Lung (tissue), 11 donors: ENCODE measurements at regions not wholly inside any gene's neighbourhood (a gene's known extent, or its start where the extent isn't known, plus 50 kb on each side); places are given as distances from the start of the nearest gene placed in this dataset.
"Not testable (repeated sequence)": the region's sequence is repeated elsewhere in the genome, so short reads cannot be mapped to it uniquely, and the experiment has no call there.

ENCODE experiments used
- ATAC-seq: fragments of 200-7000 bp; cut with Tn5 transposase; one replicate; pipeline ENCODE4 v1.9.1; 2020; ENCODE audit warnings: moderate number of reproducible peaks; ENCODE audit not compliant: insufficient read depth, low FRiP score
- DNase-seq, 3 donors: peaks; one replicate each; pipeline ENCODE4 v3.0.0-alpha.2; 2013 to 2017
- H3K27ac ChIP-seq, 2 donors: one replicate each; pipeline ENCODE4 v1.5.1; 2013; ENCODE audit warnings: mild to moderate bottlenecking in 2 of 2, moderate library complexity in 2 of 2, control low read depth in 1 of 2, inconsistent platforms in 1 of 2, low read depth in 1 of 2, low read length in 1 of 2
- H3K27me3 ChIP-seq, 3 donors: one replicate each; pipeline ENCODE4 v1.5.1; 2013; ENCODE audit warnings: low read length in 2 of 3; ENCODE audit not compliant: control insufficient read depth in 3 of 3, insufficient read depth in 3 of 3
- H3K36me3 ChIP-seq, 4 donors: one replicate each; pipeline ENCODE4 v1.5.1; 2013; ENCODE audit warnings: low read length in 4 of 4, mild to moderate bottlenecking in 1 of 4, moderate library complexity in 1 of 4; ENCODE audit not compliant: control insufficient read depth in 4 of 4, insufficient read depth in 4 of 4
- H3K4me1 ChIP-seq, 5 donors: one replicate each; pipeline ENCODE4 v1.5.1; 2013; ENCODE audit warnings: low read length in 5 of 5, mild to moderate bottlenecking in 2 of 5, moderate library complexity in 1 of 5; ENCODE audit not compliant: control insufficient read depth in 5 of 5, insufficient read depth in 5 of 5
- H3K4me3 ChIP-seq: one replicate; pipeline ENCODE4 v1.5.1; 2013; ENCODE audit warnings: mild to moderate bottlenecking, control low read depth, moderate library complexity
- H3K9ac ChIP-seq, 2 donors: one replicate each; pipeline ENCODE4 v1.5.1; 2013; ENCODE audit warnings: low read length in 2 of 2, control low read depth in 1 of 2; ENCODE audit not compliant: insufficient read depth in 1 of 2
- H3K9me3 ChIP-seq, 4 donors: one replicate each; pipeline ENCODE4 v1.5.1; 2013; ENCODE audit warnings: low read length in 3 of 4, mild to moderate bottlenecking in 1 of 4, moderate library complexity in 1 of 4; ENCODE audit not compliant: control insufficient read depth in 4 of 4, insufficient read depth in 3 of 4
- WGBS, 2 donors: extraction: QIAGEN DNeasy Blood & Tissue Kit; methylation state at CpG; one replicate each; pipeline ENCODE4 v1.1.7; 2013; 5-methylcytosine and 5-hydroxymethylcytosine counted together
- TF ChIP-seq, protein P1 (sequence below): IDR thresholded peaks from 2 replicates; pipeline ENCODE4 v1.5.1; 2012; ENCODE audit warnings: mild to moderate bottlenecking; ENCODE audit errors: control extremely low read depth, extremely low read depth
- donor health status: control.
- donor health status: control.
- donor health status: Bipolar disorder and iron deficiency.
- donor health status: healthy.
- donor health status: DM: yes; HTN: yes; CAD: no.

DNA sequence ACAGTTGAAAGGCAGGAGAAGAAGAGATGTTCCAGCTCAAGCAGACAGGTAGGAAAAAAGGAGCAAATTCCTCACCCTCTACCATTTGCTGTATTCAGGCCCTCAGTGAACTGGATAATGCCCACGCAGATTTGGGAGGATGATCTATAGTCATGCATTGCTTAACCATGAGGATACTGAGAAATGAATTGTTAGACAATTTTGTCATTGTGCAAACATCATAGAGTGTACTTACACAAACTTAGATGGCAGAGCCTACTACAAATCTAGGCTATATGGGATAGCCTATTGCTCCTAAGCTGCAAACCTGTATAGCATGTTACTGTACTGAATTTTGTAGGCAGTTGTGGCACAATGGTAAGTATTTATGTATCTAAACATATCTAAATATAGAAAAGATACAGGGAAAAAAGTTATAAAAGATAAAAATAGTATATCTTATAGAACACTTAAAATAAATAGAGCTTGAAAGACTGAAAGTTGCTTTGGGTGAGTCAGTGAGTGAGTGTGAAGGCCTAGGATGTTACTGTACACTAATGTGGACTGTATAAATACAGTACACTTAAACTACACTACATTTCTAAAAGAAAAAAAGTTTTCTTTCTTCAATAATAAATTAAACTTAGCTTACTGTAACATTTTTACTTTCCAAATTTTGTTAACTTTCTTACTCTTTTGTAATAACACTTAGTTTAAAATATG, 672.3 kb downstream of the UTRN start:
- no peak for DNase-seq
- no peak for ATAC-seq
- Histone ChIP-seq H3K36me3 (no peaks in the 10 kb centered on the region), H3K9ac (no peak overlapping the region), H3K4me3 (no peak overlapping the region), H3K9me3 (no peaks in the 10 kb centered on the region), H3K27ac (no peak overlapping the region), H3K27me3 (no peaks in the 10 kb centered on the region), H3K4me1 (no peaks in the 10 kb centered on the region)
- TF ChIP-seq, protein P1, sequence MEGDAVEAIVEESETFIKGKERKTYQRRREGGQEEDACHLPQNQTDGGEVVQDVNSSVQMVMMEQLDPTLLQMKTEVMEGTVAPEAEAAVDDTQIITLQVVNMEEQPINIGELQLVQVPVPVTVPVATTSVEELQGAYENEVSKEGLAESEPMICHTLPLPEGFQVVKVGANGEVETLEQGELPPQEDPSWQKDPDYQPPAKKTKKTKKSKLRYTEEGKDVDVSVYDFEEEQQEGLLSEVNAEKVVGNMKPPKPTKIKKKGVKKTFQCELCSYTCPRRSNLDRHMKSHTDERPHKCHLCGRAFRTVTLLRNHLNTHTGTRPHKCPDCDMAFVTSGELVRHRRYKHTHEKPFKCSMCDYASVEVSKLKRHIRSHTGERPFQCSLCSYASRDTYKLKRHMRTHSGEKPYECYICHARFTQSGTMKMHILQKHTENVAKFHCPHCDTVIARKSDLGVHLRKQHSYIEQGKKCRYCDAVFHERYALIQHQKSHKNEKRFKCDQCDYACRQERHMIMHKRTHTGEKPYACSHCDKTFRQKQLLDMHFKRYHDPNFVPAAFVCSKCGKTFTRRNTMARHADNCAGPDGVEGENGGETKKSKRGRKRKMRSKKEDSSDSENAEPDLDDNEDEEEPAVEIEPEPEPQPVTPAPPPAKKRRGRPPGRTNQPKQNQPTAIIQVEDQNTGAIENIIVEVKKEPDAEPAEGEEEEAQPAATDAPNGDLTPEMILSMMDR = no peak
- 98 to 100% methylated on average over 1 of the region's 1 CpG for WGBS, 2 donors

DNA sequence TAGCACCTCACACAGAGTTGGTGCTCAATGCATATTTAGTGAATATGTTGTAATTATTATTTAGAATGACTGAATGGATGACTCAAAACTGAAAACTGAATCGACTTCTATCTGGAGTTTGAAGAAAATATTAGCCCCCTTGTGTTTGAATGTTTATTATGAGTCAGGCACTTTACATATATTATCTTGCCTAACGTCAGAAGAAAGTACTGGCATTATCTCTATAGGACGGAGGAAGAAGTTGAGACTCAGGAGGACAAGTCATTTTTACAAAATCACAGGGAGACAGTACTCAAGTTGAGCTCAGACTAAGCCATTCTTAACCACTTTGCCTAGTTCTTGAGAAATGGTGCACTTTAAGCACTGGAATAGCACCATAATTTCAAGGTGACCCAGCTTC, 684.0 kb downstream of the UTRN start:
- Histone ChIP-seq H3K9me3 (peaks cover 0 to 2% (median 0%) of the 10 kb centered on the region in 4 donors), H3K36me3 (no peaks in the 10 kb centered on the region), H3K27ac (no peak overlapping the region), H3K4me1 (no peaks in the 10 kb centered on the region), H3K4me3 (no peak overlapping the region), H3K27me3 (no peaks in the 10 kb centered on the region), H3K9ac (no peak overlapping the region)
- 78 to 87% methylated on average over 3 of the region's 3 CpGs for WGBS, 2 donors
- TF ChIP-seq, protein P1 = no peak
- DNase-seq (no peak), ATAC-seq (no peak)

DNA sequence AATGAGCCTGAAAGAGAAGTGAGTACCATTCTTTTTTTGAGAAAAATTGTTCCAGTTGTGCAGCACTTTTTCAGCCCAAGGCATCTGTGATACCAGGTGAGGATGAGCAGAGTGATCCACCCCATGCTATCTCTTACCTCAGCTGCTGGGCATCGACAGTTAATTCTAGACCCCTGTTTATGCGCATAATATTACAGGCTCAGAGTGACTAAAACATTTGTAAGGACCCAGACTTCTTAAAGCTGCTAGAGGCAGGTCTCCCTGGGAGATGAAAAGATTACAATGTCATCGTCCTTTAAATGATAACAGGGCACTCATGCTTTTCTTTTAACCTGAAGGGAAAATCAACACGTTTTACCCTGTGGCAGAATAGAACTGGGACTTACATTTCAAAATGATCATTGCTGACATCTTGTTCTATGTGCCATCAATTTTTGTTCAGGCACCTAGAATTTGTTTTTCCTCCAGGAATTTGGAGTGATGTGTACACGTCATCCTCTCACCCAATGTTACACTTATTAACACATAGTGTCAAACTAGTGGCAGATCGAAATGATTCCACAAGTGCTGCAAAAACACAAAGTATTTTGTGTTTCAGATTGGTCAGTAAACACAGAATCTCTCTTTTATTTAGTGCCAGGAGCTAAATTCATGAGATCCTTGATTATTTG, 684.6 kb downstream of the UTRN start:
- no peak overlapping the region for H3K27ac ChIP-seq
- 73 to 84% methylated on average over 6 of the region's 6 CpGs for WGBS, 2 donors
- TF ChIP-seq, protein P1 = no peak
- H3K4me3 ChIP-seq = no peak overlapping the region
- DNase-seq (no peak), ATAC-seq (no peak)
- H3K4me1 ChIP-seq = no peaks in the 10 kb centered on the region
- H3K9me3 ChIP-seq = peaks cover 0 to 2% (median 0%) of the 10 kb centered on the region in 4 donors
- no peaks in the 10 kb centered on the region for H3K36me3 ChIP-seq
- no peak overlapping the region for H3K9ac ChIP-seq
- H3K27me3 ChIP-seq = no peaks in the 10 kb centered on the region

DNA sequence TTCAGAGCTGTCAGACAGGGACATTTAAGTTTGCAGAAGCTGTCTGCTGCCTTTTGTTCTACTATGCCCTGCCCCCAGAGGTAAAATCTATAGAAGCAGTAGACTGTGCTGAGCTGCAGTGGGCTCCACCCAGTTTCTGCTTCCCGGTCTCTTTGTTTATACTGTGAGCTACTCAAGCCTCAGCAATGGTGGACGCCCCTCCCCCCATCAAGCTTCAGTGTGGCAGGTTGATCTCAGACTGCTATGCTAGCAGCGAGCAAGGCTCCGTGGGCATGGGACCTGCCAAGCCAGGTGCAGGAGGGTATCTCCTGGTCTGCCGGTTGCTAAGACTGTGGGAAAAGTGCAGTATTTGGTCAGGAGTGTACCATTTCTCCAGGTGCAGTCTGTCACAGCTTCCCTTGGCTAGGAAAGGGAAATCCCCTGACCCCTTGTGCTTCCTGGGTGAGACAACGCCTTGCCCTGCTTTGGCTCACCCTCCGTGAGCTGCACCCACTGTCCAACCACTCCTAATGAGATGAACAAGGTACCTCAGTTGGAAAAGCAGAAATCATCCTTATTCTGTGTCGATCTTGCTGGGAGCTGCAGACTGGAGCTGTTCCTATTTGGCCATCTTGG, 692.2 kb downstream of the UTRN start:
- H3K4me1 ChIP-seq, H3K9ac ChIP-seq, H3K27me3 ChIP-seq, ATAC-seq, H3K27ac ChIP-seq, H3K36me3 ChIP-seq, H3K4me3 ChIP-seq, H3K9me3 ChIP-seq: not testable (repeated sequence)
- peak; percentile 52 to 67 (median 58) for DNase-seq
- WGBS, 2 donors = 46 to 63% methylated on average over 8 of the region's 8 CpGs
